Neural cell (in vitro differentiated cells): ENCODE measurements at regions not wholly inside any gene's neighbourhood (a gene's known extent, or its start where the extent isn't known, plus 50 kb on each side); places are given as distances from the start of the nearest gene placed in this dataset.

Experiments used
- CTCF ChIP-seq: fragments of 450-650 bp; IDR thresholded peaks from 2 replicates; pipeline ENCODE4 v1.5.1; 2014; ENCODE audit warnings: antibody characterized with exemption, mild to moderate bottlenecking, moderate library complexity; ENCODE audit not compliant: poor library complexity, severe bottlenecking
- EP300 ChIP-seq: fragments of 450-650 bp; conservative IDR thresholded peaks from 2 replicates; pipeline ENCODE4 v1.6.1; 2014; ENCODE audit warnings: antibody characterized with exemption, mild to moderate bottlenecking, moderate library complexity; ENCODE audit not compliant: poor library complexity, severe bottlenecking
- EZH2 ChIP-seq: fragments of 200-600, 300-800 bp; shearing (Covaris generic), sonication (generic); IDR thresholded peaks from 2 replicates; pipeline ENCODE4 v1.6.1; 2014; ENCODE audit warnings: antibody characterized with exemption, low read length, borderline replicate concordance, mild to moderate bottlenecking; ENCODE audit not compliant: insufficient read depth, poor library complexity, severe bottlenecking

- TF ChIP-seq EZH2 (no peak), EP300 (no peak), CTCF (no peak)
Measured at GRCh38 chr1:83676106-83676505, 322.8 kb downstream of the TTLL7 start.
